GM12872 (cell line): ENCODE measurements at regions not wholly inside any gene's neighbourhood (a gene's known extent, or its start where the extent isn't known, plus 50 kb on each side); places are given as distances from the start of the nearest gene placed in this dataset.

Source experiments
- CTCF ChIP-seq: IDR thresholded peaks from 3 replicates; pipeline ENCODE4 v1.5.1; 2011; ENCODE audit warnings: low read depth, mild to moderate bottlenecking, low read length, moderate library complexity; ENCODE audit not compliant: insufficient read depth

- no peak for TF ChIP-seq CTCF
Measured at GRCh38 chr4:17117746-17118145, 219.3 kb upstream of the LDB2 start.

GRCh38 chr4:17115583-17115982, 217.1 kb upstream of the LDB2 start:
- TF ChIP-seq CTCF: no peak

GRCh38 chr4:17112292-17112659, 213.8 kb upstream of the LDB2 start:
- peak; percentile 67 for TF ChIP-seq CTCF

GRCh38 chr4:17109126-17109525, 210.7 kb upstream of the LDB2 start:
- TF ChIP-seq CTCF: no peak

- no peak for TF ChIP-seq CTCF
Measured at GRCh38 chr4:17103231-17103630, 204.8 kb upstream of the LDB2 start.

- no peak for TF ChIP-seq CTCF
Measured at GRCh38 chr4:17098996-17099395, 200.6 kb upstream of the LDB2 start.

- TF ChIP-seq CTCF: no peak
Measured at GRCh38 chr4:17098401-17098800, 200.0 kb upstream of the LDB2 start.

GRCh38 chr4:17097362-17097761, 198.9 kb upstream of the LDB2 start:
- no peak for TF ChIP-seq CTCF
